B cell (primary cell): ENCODE measurements at regions not wholly inside any gene's neighbourhood (a gene's known extent, or its start where the extent isn't known, plus 50 kb on each side); places are given as distances from the start of the nearest gene placed in this dataset.

ENCODE experiments used
- EZH2 ChIP-seq: IDR thresholded peaks from 2 replicates; pipeline ENCODE4 v1.6.1; 2012; ENCODE audit warnings: borderline replicate concordance, low read depth, mild to moderate bottlenecking, moderate library complexity, low read length; ENCODE audit not compliant: insufficient read depth, poor library complexity, severe bottlenecking
- TF ChIP-seq, protein P1 (sequence below): fragments of 200-600 bp; IDR thresholded peaks from one replicate; pipeline ENCODE4 v1.8.0; 2022; ENCODE audit warnings: antibody characterized with exemption, mild to moderate bottlenecking

- TF ChIP-seq, protein P1, sequence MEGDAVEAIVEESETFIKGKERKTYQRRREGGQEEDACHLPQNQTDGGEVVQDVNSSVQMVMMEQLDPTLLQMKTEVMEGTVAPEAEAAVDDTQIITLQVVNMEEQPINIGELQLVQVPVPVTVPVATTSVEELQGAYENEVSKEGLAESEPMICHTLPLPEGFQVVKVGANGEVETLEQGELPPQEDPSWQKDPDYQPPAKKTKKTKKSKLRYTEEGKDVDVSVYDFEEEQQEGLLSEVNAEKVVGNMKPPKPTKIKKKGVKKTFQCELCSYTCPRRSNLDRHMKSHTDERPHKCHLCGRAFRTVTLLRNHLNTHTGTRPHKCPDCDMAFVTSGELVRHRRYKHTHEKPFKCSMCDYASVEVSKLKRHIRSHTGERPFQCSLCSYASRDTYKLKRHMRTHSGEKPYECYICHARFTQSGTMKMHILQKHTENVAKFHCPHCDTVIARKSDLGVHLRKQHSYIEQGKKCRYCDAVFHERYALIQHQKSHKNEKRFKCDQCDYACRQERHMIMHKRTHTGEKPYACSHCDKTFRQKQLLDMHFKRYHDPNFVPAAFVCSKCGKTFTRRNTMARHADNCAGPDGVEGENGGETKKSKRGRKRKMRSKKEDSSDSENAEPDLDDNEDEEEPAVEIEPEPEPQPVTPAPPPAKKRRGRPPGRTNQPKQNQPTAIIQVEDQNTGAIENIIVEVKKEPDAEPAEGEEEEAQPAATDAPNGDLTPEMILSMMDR: no peak
- no peak for TF ChIP-seq EZH2
Measured at GRCh38 chr9:14366076-14366475, 52.1 kb upstream of the NFIB start.
